Fibroblast of skin of left quadriceps (primary cell): ENCODE measurements at regions not wholly inside any gene's neighbourhood (a gene's known extent, or its start where the extent isn't known, plus 50 kb on each side); places are given as distances from the start of the nearest gene placed in this dataset.
"Not testable (repeated sequence)": the region's sequence is repeated elsewhere in the genome, so short reads cannot be mapped to it uniquely, and the experiment has no call there.

ENCODE experiments used
- DNase-seq, 2 experiments: peaks; one replicate each; pipeline ENCODE4 v3.0.0-alpha.2; 2013; ENCODE audit warnings: low read depth in 2 of 2

- DNase-seq = no peak
Measured at GRCh38 chr20:29687438-29687837, 1570.0 kb upstream of the DEFB115 start.

- no peak for DNase-seq
Measured at GRCh38 chr20:29689411-29690225, 1567.8 kb upstream of the DEFB115 start.

DNA sequence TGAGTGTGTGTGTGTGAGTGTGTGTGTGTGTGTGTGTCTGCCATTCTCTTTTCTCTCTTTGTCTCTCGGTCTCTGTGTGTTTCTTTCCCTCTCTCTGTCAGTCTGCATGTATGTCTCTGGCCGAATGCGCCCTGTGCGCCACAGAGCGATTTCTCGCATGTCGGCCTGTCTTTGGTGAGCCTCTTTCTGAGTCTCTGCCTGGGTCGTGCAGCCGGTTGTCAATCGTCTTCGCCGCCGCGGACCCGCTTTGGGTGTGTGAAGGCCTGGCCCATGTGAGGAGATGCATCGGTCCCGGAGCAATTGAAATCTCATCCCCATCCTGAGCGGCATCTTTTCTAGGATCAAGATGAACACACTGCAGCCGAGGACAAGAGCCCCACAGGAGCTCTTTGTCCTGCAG is 1567.2 kb upstream of the DEFB115 start:
- DNase-seq = no peak

GRCh38 chr20:29740601-29740950 is 1516.9 kb upstream of the DEFB115 start:
- no peak for DNase-seq

- no peak for DNase-seq
Measured at GRCh38 chr20:29740951-29741593, 1516.4 kb upstream of the DEFB115 start.

GRCh38 chr20:29741594-29741893 is 1515.9 kb upstream of the DEFB115 start:
- no peak for DNase-seq

GRCh38 chr20:29741894-29742698 is 1515.4 kb upstream of the DEFB115 start:
- DNase-seq = no peak

- DNase-seq = no peak
Measured at GRCh38 chr20:29742699-29743100, 1514.8 kb upstream of the DEFB115 start.

DNA sequence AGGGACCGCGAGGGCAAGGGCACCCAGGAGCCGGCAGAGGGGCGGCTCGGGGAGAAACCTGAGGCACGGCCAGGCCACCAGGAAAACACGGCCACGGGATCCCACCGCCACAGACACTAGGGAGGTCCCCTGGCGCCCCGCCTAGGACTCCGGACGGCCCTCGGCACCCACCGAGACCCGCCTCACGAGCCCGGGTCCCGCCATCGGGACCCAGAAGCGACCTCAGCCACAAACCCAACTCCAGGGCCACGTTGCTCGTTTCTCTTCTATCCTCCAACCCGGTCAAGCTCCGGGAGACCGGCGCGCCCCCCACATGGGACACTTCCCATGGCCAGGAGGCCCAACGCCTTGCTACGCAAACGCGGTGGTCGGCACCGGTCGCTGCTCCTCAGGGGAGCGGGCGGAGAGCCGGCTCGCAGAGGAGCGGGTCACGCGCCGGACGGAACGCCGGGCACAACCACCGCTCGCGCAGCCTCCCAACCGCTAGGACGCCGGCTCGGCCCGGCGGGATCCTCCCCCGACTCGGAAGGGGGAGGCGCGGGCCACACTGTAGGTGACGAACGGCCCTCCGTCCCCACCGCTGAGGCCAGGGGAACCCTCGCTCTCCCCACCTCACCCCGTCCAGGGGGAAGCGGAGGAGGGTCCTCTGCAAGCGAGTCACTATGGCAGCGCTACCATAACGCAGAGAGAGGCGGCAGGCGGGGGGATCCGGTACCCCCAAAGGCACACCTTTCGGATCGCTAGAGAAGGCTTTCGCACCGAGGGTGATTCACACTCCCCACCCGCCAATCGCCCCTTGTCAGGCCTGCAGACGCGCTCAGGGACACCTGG is 1514.1 kb upstream of the DEFB115 start:
- no peak for DNase-seq

GRCh38 chr20:29744071-29744470 is 1513.4 kb upstream of the DEFB115 start:
- DNase-seq = no peak

DNA sequence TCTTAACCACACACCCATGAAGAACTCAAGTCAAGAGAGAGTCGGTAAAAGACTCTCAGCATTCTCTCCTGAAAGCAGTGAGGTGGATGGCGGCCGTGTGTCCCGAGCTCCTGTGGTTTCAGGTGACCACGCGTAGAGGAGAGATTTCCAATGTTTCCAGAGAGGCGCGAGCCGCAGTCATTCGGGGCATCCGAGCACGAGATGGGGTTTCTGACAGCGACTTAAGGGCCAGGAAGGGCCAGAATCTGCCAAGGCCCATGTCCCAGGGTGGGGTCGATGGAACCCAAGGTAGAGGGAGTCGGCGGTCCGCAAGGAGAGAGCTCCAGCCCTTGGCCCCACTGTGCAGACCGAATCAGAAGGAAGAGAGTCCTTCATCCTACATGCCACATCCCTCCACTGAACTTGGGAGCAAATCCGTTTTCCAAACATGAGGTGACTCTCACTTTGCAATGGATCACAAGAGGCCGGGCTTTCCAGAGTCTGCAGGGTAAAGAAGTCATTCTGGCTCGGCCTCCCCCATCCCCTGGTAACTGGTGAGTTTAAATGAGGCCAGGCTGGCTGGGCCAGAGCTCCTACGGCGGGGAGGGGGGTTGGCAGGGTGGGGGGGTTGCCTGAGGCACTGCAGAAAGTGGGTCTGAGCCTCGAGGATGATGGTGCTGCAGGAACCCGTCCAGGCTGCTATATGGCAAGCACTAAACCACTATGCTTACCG is 1511.8 kb upstream of the DEFB115 start:
- not testable (repeated sequence) for DNase-seq

GRCh38 chr20:29750268-29750899 is 1507.1 kb upstream of the DEFB115 start:
- DNase-seq = no peak

DNA sequence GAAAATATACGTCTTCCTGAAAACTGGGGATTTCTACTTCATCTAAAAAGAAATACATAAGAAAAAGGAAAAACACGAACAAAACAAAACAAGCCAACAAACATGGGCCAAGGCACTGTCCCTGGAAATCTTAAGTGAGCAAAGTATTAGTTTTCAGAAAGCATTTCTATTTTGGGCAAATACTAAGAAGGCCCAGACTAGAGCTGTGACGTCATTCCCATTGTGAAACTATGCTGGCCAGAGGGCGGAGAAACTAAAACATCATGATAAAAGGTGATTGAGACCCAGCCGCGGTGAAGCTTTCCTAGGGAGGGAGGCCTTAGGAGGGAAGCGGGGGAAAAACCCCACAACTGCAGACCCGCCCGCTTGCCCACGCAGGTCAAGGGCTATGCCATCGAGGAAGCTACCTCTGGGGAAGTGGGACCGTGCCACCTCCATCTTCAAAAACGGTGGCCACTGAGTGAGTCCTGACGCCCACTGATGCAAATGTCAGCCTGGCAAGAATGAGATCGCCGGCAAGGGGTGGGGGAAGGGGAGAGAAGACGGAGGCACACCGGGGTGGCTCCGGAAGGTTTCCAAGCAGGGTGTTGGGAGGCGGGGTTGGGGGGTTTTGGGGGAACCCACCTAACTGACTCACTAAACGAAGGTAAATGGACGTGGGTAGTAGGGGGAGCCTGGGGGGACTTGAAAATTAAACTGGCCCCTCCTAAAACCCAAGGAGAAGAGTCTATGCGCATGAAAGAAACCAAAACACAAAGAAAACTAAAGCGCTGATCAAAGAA is 1504.6 kb upstream of the DEFB115 start:
- DNase-seq = not testable (repeated sequence)

DNA sequence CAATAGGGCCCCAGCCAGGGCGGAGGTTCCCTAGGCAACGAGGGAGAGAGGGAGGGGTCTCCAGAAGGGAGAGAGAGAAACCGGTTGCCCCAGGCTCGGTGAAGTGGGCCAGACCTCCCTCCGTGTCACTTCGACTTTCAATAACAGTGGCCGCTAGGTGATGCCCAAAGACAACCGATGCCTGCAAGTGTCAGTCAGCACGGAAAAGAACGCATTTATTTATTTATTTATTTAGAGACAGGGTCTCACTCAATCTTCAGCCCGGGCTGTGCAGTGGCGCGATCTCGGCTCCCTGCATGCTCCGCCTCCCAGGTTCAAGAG is 1504.1 kb upstream of the DEFB115 start:
- DNase-seq = not testable (repeated sequence)

- DNase-seq = not testable (repeated sequence)
Measured at GRCh38 chr20:29753879-29754278, 1503.6 kb upstream of the DEFB115 start.

DNA sequence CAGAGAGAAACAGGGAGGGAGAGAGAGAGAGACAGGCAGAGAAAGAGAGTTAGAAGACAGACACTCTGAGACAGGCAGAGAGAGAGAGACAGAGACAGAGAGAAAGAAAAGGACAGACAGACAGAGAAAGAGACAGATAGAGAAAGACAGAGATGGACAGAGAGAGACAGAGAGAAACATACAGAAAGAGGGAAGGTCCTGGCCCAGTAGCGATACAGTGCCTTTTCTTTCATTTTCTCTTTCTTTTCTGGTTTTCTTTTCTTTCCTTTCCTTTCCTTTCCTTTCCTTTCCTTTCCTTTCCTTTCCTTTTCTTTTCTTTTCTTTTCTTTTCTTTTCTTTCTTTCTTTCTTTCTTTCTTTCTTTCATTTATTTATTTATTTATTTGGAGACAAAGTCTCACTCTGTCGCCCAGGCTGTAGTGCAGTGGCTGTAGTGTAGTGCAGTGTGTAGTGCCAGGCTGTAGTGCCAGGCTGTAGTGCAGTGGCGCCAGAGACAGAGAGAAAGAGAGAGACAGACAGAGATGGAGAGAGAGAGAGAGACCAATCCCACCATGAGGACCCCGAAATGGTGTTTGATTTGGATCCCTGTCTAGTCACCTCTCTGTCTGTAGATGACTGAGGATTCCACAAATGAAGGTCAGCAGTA is 1501.5 kb upstream of the DEFB115 start:
- not testable (repeated sequence) for DNase-seq

DNA sequence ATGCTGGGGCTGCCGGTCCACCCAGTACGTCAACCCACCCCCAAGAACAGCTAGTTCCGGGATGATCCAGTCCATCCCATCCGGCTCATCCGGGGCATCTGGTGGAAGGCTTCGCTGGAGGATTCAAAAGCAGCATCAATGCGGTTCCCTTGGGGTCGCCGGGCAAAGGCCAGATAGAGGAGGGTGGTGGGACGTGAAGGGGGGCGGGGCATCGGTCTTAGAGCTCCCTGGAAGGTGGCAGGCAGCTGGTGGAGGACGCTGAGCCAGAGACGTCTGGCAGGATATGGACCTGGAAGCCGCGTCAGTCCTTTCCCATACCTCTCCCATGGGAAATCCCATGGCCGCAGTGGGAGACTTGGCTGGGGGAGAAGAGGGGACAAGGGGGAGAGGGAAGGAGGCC is 1500.8 kb upstream of the DEFB115 start:
- no peak for DNase-seq

GRCh38 chr20:29761621-29762385 is 1495.7 kb upstream of the DEFB115 start:
- DNase-seq = not testable (repeated sequence)

GRCh38 chr20:29762620-29763019 is 1494.8 kb upstream of the DEFB115 start:
- DNase-seq = no peak
